ENCODE measurements at regions not wholly inside any gene's neighbourhood (a gene's known extent, or its start where the extent isn't known, plus 50 kb on each side); places are given as distances from the start of the nearest gene placed in this dataset.

DNA sequence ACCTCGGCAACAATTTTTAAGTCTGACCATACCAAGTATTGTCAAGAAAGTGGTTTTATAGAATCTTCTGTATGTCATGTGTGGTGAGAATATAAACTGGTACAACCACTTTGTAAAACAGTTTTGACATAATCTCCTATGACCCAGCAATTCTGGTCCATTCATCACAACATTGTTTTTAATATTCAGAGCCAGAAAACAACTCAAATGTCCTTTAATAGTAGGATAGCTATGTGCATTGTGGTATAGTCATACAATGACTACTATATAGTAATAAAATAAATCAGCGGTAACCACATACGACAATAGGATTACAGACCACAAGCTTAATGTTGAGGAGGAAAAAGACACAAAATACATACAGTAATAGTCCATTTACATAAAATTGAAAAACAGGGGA, 175.2 kb upstream of the SPATS2L start:
- TF ChIP-seq, protein P1, sequence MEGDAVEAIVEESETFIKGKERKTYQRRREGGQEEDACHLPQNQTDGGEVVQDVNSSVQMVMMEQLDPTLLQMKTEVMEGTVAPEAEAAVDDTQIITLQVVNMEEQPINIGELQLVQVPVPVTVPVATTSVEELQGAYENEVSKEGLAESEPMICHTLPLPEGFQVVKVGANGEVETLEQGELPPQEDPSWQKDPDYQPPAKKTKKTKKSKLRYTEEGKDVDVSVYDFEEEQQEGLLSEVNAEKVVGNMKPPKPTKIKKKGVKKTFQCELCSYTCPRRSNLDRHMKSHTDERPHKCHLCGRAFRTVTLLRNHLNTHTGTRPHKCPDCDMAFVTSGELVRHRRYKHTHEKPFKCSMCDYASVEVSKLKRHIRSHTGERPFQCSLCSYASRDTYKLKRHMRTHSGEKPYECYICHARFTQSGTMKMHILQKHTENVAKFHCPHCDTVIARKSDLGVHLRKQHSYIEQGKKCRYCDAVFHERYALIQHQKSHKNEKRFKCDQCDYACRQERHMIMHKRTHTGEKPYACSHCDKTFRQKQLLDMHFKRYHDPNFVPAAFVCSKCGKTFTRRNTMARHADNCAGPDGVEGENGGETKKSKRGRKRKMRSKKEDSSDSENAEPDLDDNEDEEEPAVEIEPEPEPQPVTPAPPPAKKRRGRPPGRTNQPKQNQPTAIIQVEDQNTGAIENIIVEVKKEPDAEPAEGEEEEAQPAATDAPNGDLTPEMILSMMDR (IDR thresholded peaks at IDR 0.05) = no peak
- TF ChIP-seq EZH2 (IDR thresholded peaks at IDR 0.05; ENCODE audit: borderline replicate concordance, insufficient read depth, low read depth, low read length, poor library complexity, severe bottlenecking) = no peak
- no peak for DNase-seq
- Histone ChIP-seq H4K20me1 (ENCODE audit: control insufficient read depth, insufficient read depth, low read length, poor library complexity, severe bottlenecking) (no peaks in the 10 kb centered on the region), H3K4me1 (ENCODE audit: control insufficient read depth in 2 of 2, insufficient read depth in 2 of 2, low read length in 2 of 2) (no peaks in the 10 kb centered on the region), H3K27me3 (replicated peaks in 1 of 4; ENCODE audit: control extremely low read depth in 1 of 4, control insufficient read depth in 3 of 4, insufficient read depth in 4 of 4, low read length in 3 of 4) (no peaks in the 10 kb centered on the region), H3K9me3 (ENCODE audit: control extremely low read depth in 1 of 3, control insufficient read depth in 2 of 3, insufficient read depth in 1 of 3, low read length in 2 of 3) (no peaks in the 10 kb centered on the region), H3K79me2 (ENCODE audit: control insufficient read depth, insufficient read depth, low read length) (no peaks in the 10 kb centered on the region), H3K36me3 (replicated peaks in 1 of 2; ENCODE audit: control extremely low read depth in 1 of 2, control insufficient read depth in 1 of 2, extremely low read depth in 1 of 2, insufficient read depth in 2 of 2, low read length in 1 of 2) (no peaks in the 10 kb centered on the region), H3K4me2 (replicated peaks; ENCODE audit: low read depth, low read length, poor library complexity, severe bottlenecking) (no peak overlapping the region), H3K27ac (ENCODE audit: low read length in 2 of 2) (no peak overlapping the region), H3K4me3 (ENCODE audit: control extremely low read depth in 1 of 5, extremely low read depth in 1 of 5, insufficient read depth in 1 of 5, low read depth in 2 of 5, low read length in 4 of 5) (no peak overlapping the region), H2AFZ (ENCODE audit: insufficient read depth, low read depth, low read length, poor library complexity, severe bottlenecking) (no peak overlapping the region), H3K9ac (ENCODE audit: low read length) (no peak overlapping the region)
- intact Hi-C loops (cut with micrococcal nuclease) = no loop called here
- no peak overlapping the region for H3K4me3 Mint-ChIP-seq
- H3K27ac Mint-ChIP-seq = no peak overlapping the region
- no peak for ATAC-seq (ENCODE audit: low read depth)
- no CpG with 5 or more reads among the region's 3 CpGs for WGBS (ENCODE audit: insufficient coverage)
- H3K4me1 Mint-ChIP-seq = no peaks in the 10 kb centered on the region
- CTCF ChIA-PET = no interaction called here
- peaks cover 10% of the 10 kb centered on the region for H3K27me3 Mint-ChIP-seq
- POLR2A ChIA-PET = no interaction called here
- no peaks in the 10 kb centered on the region for H3K9me3 Mint-ChIP-seq (ENCODE audit: insufficient read depth)

DNA sequence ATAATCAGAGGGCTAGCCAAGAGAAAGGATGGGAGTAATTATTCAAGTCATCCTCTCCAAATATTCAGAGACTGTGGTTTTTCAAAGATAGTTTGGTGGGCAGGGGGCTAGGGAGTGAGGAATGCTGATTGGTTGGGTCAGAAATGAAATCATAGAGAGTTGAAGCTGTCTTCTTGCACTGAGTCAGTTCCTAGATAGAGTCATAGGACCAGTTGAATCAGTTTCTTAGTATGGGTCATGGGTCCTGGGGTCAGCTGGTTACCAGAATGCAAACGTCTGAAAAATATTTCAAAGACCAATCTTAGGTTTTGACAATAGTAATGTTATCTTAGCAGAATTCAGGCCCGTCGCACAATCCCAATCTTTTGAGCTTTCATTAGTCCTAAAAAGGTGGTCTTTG, 171.4 kb upstream of the SPATS2L start:
- no peak overlapping the region for H3K27ac ChIP-seq (ENCODE audit: low read length in 2 of 2)
- no peak overlapping the region for H3K27ac Mint-ChIP-seq
- H3K4me1 Mint-ChIP-seq = no peaks in the 10 kb centered on the region
- H3K27me3 Mint-ChIP-seq = peaks cover 7% of the 10 kb centered on the region
- intact Hi-C loops (cut with micrococcal nuclease) = no loop called here
- WGBS (ENCODE audit: insufficient coverage) = 100% methylated on average over 2 of the region's 3 CpGs
- ChIA-PET CTCF (no interaction called here), POLR2A (no interaction called here)
- no peak overlapping the region for H3K9ac ChIP-seq (ENCODE audit: low read length)
- no peaks in the 10 kb centered on the region for H3K9me3 ChIP-seq (ENCODE audit: control extremely low read depth in 1 of 3, control insufficient read depth in 2 of 3, insufficient read depth in 1 of 3, low read length in 2 of 3)
- DNase-seq = no peak
- H3K4me1 ChIP-seq (ENCODE audit: control insufficient read depth in 2 of 2, insufficient read depth in 2 of 2, low read length in 2 of 2) = no peaks in the 10 kb centered on the region
- no peak for ATAC-seq (ENCODE audit: low read depth)
- no peaks in the 10 kb centered on the region for H3K79me2 ChIP-seq (ENCODE audit: control insufficient read depth, insufficient read depth, low read length)
- no peak overlapping the region for H3K4me2 ChIP-seq (replicated peaks; ENCODE audit: low read depth, low read length, poor library complexity, severe bottlenecking)
- no peak overlapping the region for H2AFZ ChIP-seq (ENCODE audit: insufficient read depth, low read depth, low read length, poor library complexity, severe bottlenecking)
- no peaks in the 10 kb centered on the region for H3K9me3 Mint-ChIP-seq (ENCODE audit: insufficient read depth)
- no peak overlapping the region for H3K4me3 Mint-ChIP-seq
- TF ChIP-seq EZH2 (IDR thresholded peaks at IDR 0.05; ENCODE audit: borderline replicate concordance, insufficient read depth, low read depth, low read length, poor library complexity, severe bottlenecking) = no peak
- TF ChIP-seq, protein P1 (IDR thresholded peaks at IDR 0.05) = no peak
- H3K4me3 ChIP-seq (ENCODE audit: control extremely low read depth in 1 of 5, extremely low read depth in 1 of 5, insufficient read depth in 1 of 5, low read depth in 2 of 5, low read length in 4 of 5) = no peak overlapping the region
- H3K27me3 ChIP-seq (replicated peaks in 1 of 4; ENCODE audit: control extremely low read depth in 1 of 4, control insufficient read depth in 3 of 4, insufficient read depth in 4 of 4, low read length in 3 of 4) = no peaks in the 10 kb centered on the region
- H3K36me3 ChIP-seq (replicated peaks in 1 of 2; ENCODE audit: control extremely low read depth in 1 of 2, control insufficient read depth in 1 of 2, extremely low read depth in 1 of 2, insufficient read depth in 2 of 2, low read length in 1 of 2) = no peaks in the 10 kb centered on the region
- no peaks in the 10 kb centered on the region for H4K20me1 ChIP-seq (ENCODE audit: control insufficient read depth, insufficient read depth, low read length, poor library complexity, severe bottlenecking)

Data from B cell (primary cell).